K562 (cell line): ENCODE measurements at regions not wholly inside any gene's neighbourhood (a gene's known extent, or its start where the extent isn't known, plus 50 kb on each side); places are given as distances from the start of the nearest gene placed in this dataset.

Experiments used
- ATAC-seq: fragments of 200-7000 bp; cut with Tn5 transposase; 3 replicates; pipeline ENCODE4 v1.9.1; 2020; ENCODE audit warnings: moderate library complexity
- BruUV-seq: library from RNA; stranded (reverse); fragments of 400-500 nt; replicated peaks from 2 replicates; lab custom pipeline; 2021; lab: Mats Ljungman, UMichigan
- CTCF ChIA-PET: fragments of 300-600 bp; formaldehyde crosslinking; extraction: SDS; loops from one replicate; lab custom pipeline; 2021; ENCODE audit warnings: low intra/inter-chr PET ratio; lab: Yijun Ruan, JAX
- POLR2A ChIA-PET: fragments of 300-600, 350-650 bp; sonication (Branson Sonifier 250); formaldehyde crosslinking; extraction: SDS; loops from one replicate; lab custom pipeline; 2021; ENCODE audit warnings: antibody characterized with exemption, inconsistent platforms; lab: Yijun Ruan, JAX
- DNase-seq, 4 experiments: peaks; one replicate each; pipeline versions ENCODE4 v3.0.0 to v3.0.0-alpha.2; 2011 to 2018; ENCODE audit warnings: low spot score in 3 of 4, mixed read lengths in 3 of 4; ENCODE audit errors: extremely low read depth in 1 of 4
- FAIRE-seq: peaks from 2 replicates; lab custom pipeline; 2011; peaks lifted over from hg19 to GRCh38; lab: Jason Lieb, UNC
- H2AFZ ChIP-seq: 2 replicates; pipeline ENCODE4 v1.6.0; 2011; ENCODE audit warnings: low read depth, low read length, control low read depth, inconsistent platforms
- H3K27ac ChIP-seq: fragments of 200-600 bp; 3 replicates; pipeline ENCODE4 v1.8.0; 2011; ENCODE audit warnings: low read depth, mild to moderate bottlenecking, control low read depth, inconsistent platforms, low read length, moderate library complexity, mixed read lengths; ENCODE audit errors: extremely low read depth
- H3K27me3 ChIP-seq, 2 experiments: fragments of 300-600 bp in 1 of 2; 2 replicates in 1 of 2; 3 replicates in 1 of 2; pipeline versions ENCODE4 v1.6.0 to v1.8.0; 2011; ENCODE audit warnings: inconsistent platforms in 2 of 2, low read length in 2 of 2, mild to moderate bottlenecking in 1 of 2, mixed read lengths in 1 of 2, moderate library complexity in 1 of 2; ENCODE audit not compliant: control insufficient read depth in 2 of 2, insufficient read depth in 2 of 2
- H3K36me3 ChIP-seq: fragments of 300-600 bp; 3 replicates; pipeline ENCODE4 v1.8.0; 2011; ENCODE audit warnings: mild to moderate bottlenecking, low read length, inconsistent platforms; ENCODE audit not compliant: control insufficient read depth, insufficient read depth
- H3K4me1 ChIP-seq, 2 experiments: fragments of 200-600 bp in 1 of 2; replicated peaks in 1 of 2; 2 replicates in 1 of 2; 3 replicates in 1 of 2; pipeline versions ENCODE4 v1.5.1 to v1.8.0; 2011; ENCODE audit warnings: inconsistent platforms in 2 of 2, low read length in 2 of 2, mild to moderate bottlenecking in 1 of 2, mixed read lengths in 1 of 2, moderate library complexity in 1 of 2; ENCODE audit not compliant: control insufficient read depth in 2 of 2, insufficient read depth in 2 of 2
- H3K4me2 ChIP-seq: 2 replicates; pipeline ENCODE4 v1.6.1; 2011; ENCODE audit warnings: low read length, control low read depth, inconsistent platforms, mixed read lengths; ENCODE audit not compliant: insufficient read depth
- H3K4me3 ChIP-seq: fragments of 200-600 bp; sonication (generic), shearing (Covaris generic); 2 replicates; pipeline ENCODE4 v1.5.1; 2016; ENCODE audit warnings: control low read depth, inconsistent platforms
- H3K79me2 ChIP-seq: fragments of 200-600 bp; 3 replicates; pipeline ENCODE4 v1.8.0; 2011; ENCODE audit warnings: low read length, inconsistent platforms; ENCODE audit not compliant: control insufficient read depth, insufficient read depth
- H3K9ac ChIP-seq, 2 experiments: 2 replicates each; pipeline versions ENCODE4 v1.6.0 to v1.6.1; 2011; ENCODE audit warnings: low read depth in 2 of 2, low read length in 2 of 2, control low read depth in 1 of 2, inconsistent platforms in 1 of 2, mild to moderate bottlenecking in 1 of 2, mixed read lengths in 1 of 2; ENCODE audit not compliant: insufficient read depth in 1 of 2
- H3K9me1 ChIP-seq: one replicate; pipeline ENCODE4 v1.6.0; 2011; ENCODE audit warnings: inconsistent platforms, mild to moderate bottlenecking, low read length, moderate library complexity; ENCODE audit not compliant: control insufficient read depth, insufficient read depth
- H3K9me3 ChIP-seq: replicated peaks from 2 replicates; pipeline ENCODE4 v1.5.1; 2011; ENCODE audit warnings: low read depth, low read length, inconsistent platforms; ENCODE audit not compliant: control insufficient read depth, insufficient read depth
- H4K20me1 ChIP-seq: replicated peaks from 2 replicates; pipeline ENCODE4 v1.6.1; 2011; ENCODE audit warnings: low read length, inconsistent platforms, mixed read lengths; ENCODE audit not compliant: control insufficient read depth, insufficient read depth
- FUS ChIP-seq: fragments of 200-400 bp; formaldehyde crosslinking; optimal IDR thresholded peaks from 2 replicates; pipeline ENCODE3; 2017; ENCODE audit warnings: low read depth, low read length
- GATA2 ChIP-seq: sonication (generic); formaldehyde crosslinking; IDR thresholded peaks from 2 replicates; pipeline ENCODE4 v1.4.0; 2020; ENCODE audit warnings: mild to moderate bottlenecking, missing genetic modification reagents
- KLF10 ChIP-seq: fragments of 250-450 bp; sonication (Bioruptor Pico); IDR thresholded peaks from 2 replicates; pipeline ENCODE4 v1.6.1; 2021; ENCODE audit warnings: matching md5 sums
- RBBP5 ChIP-seq: fragments of 200-600 bp; sonication (generic); IDR thresholded peaks from 2 replicates; pipeline ENCODE4 v1.6.1; 2012; ENCODE audit warnings: borderline replicate concordance, mild to moderate bottlenecking, low read length, control low read depth, inconsistent platforms; ENCODE audit not compliant: insufficient read depth, poor library complexity, severe bottlenecking
- TEAD4 ChIP-seq, 2 experiments: sonication (generic) in 1 of 2; formaldehyde crosslinking in 1 of 2; IDR thresholded peaks; 2 replicates each; pipeline versions ENCODE4 v1.6.1 to v1.8.0; 2012 to 2022; ENCODE audit warnings: borderline replicate concordance in 1 of 2, inconsistent platforms in 1 of 2, low read length in 1 of 2, mild to moderate bottlenecking in 1 of 2, missing genetic modification reagents in 1 of 2
- WGBS: fragments of 100-300 bp; shearing (Covaris generic); methylation state at CpG from one replicate; pipeline ENCODE4 v1.1.6; 2016; ENCODE audit warnings: low coverage, mixed read lengths; ENCODE audit not compliant: insufficient coverage; ENCODE audit errors: missing lambda C conversion rate; 5-methylcytosine and 5-hydroxymethylcytosine counted together
- in situ Hi-C: fragments of 300-500 bp; cut with MboI; formaldehyde crosslinking; loops from 4 replicates; pipeline ENCODE4 v1.15.0; 2018; ENCODE audit warnings: inconsistent platforms, mixed read lengths
- intact Hi-C: fragments of 100-400 bp; cut with micrococcal nuclease; formaldehyde crosslinking; loops from 2 replicates; pipeline ENCODE4 v1.14.2; 2022
- TF ChIP-seq, protein P1 (sequence below): fragments of 250-450 bp; sonication (Bioruptor Pico); IDR thresholded peaks from 2 replicates; pipeline ENCODE4 v1.5.0; 2021
- TF ChIP-seq, protein P2 (sequence below): fragments of 250-450 bp; sonication (Bioruptor Pico); IDR thresholded peaks from 2 replicates; pipeline ENCODE4 v1.9.0; 2021; ENCODE audit warnings: mild to moderate bottlenecking, inconsistent platforms

DNA sequence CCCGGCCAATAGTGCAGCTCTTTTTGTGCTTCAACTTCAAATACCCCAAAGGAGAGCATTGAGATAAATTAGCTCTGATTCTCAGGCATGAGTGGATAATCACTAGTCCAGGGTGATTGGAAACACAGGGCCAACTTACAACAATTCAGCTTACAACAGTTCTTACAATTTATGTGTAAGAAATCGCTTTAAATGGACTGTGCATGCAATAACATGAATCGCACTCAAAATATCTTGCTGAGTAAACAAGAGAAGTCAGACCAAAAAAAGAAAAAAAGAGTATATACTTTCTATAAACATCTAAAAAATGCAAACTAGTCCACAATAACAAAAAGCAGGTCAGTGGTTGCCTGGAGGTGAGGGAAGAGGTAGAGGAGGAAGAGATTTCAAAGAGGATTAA is 150.6 kb upstream of the EDIL3 start:
- DNase-seq (no peak), ATAC-seq (no peak), FAIRE-seq (no peak)
- intact Hi-C loops = no loop called here
- CTCF ChIA-PET = no interaction called here
- H3K9me1 ChIP-seq = no peaks in the 10 kb centered on the region
- no peaks in the 10 kb centered on the region for H4K20me1 ChIP-seq
- H3K9me3 ChIP-seq = no peaks in the 10 kb centered on the region
- POLR2A ChIA-PET = no interaction called here
- TF ChIP-seq GATA2 (CRISPR knock-in tag) (no peak), KLF10 (CRISPR knock-in tag) (no peak), RBBP5 (no peak), TEAD4 (IDR thresholded peaks at IDR 0.05; ENCODE audit: low read length) (no peak), TEAD4 (CRISPR knock-in tag; IDR thresholded peaks at IDR 0.05; ENCODE audit: borderline replicate concordance) (no peak), FUS (no peak)
- TF ChIP-seq, protein P1, sequence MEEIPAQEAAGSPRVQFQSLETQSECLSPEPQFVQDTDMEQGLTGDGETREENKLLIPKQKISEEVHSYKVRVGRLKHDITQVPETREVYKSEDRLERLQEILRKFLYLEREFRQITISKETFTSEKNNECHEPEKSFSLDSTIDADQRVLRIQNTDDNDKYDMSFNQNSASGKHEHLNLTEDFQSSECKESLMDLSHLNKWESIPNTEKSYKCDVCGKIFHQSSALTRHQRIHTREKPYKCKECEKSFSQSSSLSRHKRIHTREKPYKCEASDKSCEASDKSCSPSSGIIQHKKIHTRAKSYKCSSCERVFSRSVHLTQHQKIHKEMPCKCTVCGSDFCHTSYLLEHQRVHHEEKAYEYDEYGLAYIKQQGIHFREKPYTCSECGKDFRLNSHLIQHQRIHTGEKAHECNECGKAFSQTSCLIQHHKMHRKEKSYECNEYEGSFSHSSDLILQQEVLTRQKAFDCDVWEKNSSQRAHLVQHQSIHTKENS (CRISPR knock-in tag) = no peak
- TF ChIP-seq, protein P2, sequence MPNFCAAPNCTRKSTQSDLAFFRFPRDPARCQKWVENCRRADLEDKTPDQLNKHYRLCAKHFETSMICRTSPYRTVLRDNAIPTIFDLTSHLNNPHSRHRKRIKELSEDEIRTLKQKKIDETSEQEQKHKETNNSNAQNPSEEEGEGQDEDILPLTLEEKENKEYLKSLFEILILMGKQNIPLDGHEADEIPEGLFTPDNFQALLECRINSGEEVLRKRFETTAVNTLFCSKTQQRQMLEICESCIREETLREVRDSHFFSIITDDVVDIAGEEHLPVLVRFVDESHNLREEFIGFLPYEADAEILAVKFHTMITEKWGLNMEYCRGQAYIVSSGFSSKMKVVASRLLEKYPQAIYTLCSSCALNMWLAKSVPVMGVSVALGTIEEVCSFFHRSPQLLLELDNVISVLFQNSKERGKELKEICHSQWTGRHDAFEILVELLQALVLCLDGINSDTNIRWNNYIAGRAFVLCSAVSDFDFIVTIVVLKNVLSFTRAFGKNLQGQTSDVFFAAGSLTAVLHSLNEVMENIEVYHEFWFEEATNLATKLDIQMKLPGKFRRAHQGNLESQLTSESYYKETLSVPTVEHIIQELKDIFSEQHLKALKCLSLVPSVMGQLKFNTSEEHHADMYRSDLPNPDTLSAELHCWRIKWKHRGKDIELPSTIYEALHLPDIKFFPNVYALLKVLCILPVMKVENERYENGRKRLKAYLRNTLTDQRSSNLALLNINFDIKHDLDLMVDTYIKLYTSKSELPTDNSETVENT (CRISPR knock-in tag) = no peak
- in situ Hi-C loops = no loop called here
- WGBS = 0% methylated on average over 3 of the region's 3 CpGs
- no peaks in the 10 kb centered on the region for H3K27me3 ChIP-seq
- H3K27ac ChIP-seq = no peak overlapping the region
- H2AFZ ChIP-seq = no peak overlapping the region
- no peaks in the 10 kb centered on the region for H3K36me3 ChIP-seq
- H3K4me3 ChIP-seq = no peak overlapping the region
- no TSS peak for BruUV-seq
- H3K4me1 ChIP-seq = no peaks in the 10 kb centered on the region
- H3K79me2 ChIP-seq = no peaks in the 10 kb centered on the region
- H3K4me2 ChIP-seq = no peak overlapping the region
- H3K9ac ChIP-seq = no peak overlapping the region
